ENCODE measurements at regions not wholly inside any gene's neighbourhood (a gene's known extent, or its start where the extent isn't known, plus 50 kb on each side); places are given as distances from the start of the nearest gene placed in this dataset.

DNA sequence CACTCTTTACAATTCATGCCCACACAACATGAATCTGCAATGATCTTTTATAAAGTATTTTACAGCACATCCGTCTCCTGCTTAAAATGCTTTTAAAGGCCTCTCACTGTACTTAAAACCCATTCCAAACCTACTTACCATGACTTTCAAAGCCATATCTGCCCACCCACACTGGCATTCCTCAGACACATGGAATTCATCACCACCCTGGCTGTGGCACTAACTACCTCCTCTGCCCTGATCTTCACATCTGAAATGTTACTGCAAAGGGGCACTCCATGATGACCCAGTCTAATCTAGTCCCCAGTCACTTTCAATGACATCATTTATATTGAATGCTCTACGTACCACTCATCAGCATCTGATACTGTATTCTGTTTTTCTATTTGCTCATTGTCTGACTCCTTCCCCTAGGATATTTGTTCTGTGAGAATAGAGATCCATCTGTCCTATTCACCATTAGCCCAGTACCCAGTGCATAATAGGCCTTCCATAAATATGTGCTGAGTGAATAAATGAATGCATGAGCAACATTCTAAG is 193.2 kb upstream of the KIF2A start:
- no peak for DNase-seq (ENCODE audit: low spot score)

DNA sequence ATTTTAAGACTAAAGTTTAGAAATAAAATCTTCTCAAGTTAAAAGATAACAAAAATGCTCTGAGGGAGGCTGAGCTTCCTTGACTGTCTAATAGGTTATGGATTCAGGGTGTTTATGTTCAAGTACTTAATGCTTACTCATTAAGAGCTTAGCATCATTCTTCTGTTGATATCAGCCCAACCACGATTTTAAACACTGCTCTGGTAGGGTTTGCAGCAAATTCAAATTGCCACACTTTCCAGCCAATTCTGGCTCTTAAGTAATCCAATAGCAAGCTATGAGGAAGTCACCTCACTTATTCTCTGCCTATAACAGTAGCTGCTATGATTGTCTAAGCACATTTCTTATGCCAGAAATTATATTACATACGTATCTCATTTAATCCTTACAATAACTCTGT is 191.0 kb upstream of the KIF2A start:
- no peak for DNase-seq (ENCODE audit: low spot score)

DNA sequence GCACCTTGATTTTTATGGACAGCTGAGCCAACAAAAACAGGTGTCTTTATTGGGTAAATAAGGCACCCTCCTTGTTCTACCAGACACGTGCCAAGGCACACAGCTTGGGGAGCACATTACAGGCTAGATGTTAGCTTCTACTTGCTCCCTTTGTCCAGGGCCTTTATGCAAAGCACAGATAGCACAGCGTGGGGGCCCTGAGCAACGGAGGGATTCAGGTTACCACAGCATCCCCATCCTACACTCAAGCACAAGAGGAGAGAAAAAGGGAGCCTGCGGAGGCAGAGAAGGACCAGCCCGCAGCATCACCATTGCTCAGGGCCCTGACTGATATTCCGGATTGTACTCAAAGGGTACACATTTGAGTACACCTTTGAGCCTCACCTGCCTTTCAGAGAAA is 181.7 kb upstream of the KIF2A start:
- no peak for DNase-seq (ENCODE audit: low spot score)

DNA sequence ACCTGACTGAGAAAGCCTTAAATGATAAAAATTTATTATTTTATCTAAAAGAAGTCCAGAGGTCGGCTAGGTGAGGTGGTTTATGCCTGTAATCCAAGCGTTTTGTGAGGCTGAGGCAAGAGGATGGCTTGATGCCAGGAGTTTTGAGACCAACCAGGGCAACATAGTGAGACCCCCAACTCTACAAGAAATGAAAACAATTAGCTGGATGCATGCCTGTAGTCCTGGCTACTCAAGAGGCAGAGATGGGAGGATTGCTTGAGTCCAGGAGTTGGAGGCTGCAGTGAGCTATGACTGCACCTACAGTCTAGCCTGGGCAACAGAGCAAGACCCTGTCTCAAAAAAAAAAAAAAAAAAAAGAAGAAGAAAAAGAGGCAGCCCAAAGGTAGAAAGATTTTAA is 179.9 kb upstream of the KIF2A start:
- no peak for DNase-seq (ENCODE audit: low spot score)

DNA sequence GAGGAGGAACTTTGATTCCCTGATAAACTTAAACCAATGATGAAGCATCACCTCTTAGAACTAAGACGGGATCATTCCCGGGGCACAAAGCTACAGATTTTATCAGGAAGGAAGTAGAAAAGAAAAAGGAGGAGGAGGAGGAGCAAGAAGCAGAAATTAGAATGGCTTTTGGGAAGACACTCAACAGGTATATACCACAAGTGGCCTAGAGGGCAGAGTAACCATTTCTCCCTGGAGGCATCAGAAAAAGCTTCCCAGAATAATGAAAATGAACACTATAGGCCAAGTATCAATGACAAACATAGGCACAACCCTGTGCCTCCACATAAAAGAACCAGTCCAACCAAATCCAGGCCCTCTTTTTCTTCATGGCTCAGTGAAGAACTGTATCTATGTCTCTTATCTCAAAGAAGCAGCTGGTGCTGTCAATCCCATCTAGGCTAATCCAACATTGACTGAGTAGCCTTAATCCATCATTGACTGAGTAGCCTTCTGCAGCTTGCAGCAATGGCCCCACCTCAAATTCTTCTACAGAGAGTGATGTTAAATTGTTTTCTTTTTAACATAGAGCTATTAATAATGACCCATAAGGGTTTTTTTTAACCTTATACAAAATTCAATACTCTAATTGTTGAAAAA is 178.8 kb upstream of the KIF2A start:
- no peak for DNase-seq (ENCODE audit: low spot score)

- no peak for DNase-seq (ENCODE audit: low spot score)
Measured at GRCh38 chr5:62130107-62130506, 175.9 kb upstream of the KIF2A start.

GRCh38 chr5:62132276-62132675 is 173.7 kb upstream of the KIF2A start:
- no peak for DNase-seq (ENCODE audit: low spot score)

GRCh38 chr5:62133426-62133825 is 172.6 kb upstream of the KIF2A start:
- DNase-seq (ENCODE audit: low spot score) = no peak

GRCh38 chr5:62134811-62135210 is 171.2 kb upstream of the KIF2A start:
- DNase-seq (ENCODE audit: low spot score) = no peak

DNA sequence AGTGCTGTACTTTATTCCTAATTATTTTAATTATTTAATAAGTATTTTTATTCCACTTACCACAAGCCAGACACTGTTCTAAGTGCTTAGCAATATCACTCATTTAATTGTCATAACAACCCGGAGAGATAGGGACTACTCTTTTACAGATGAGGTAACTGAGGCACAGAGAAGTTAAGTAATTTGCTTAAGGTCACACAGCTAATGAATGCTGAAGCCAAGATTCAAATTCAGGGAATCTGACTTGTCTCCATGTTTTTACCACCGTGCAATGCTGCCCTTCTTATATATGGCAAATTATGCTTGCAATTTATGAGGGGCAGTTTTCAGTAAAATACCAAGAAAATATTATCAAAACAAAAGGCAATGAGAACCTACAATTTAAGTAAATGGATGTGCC is 168.4 kb upstream of the KIF2A start:
- no peak for DNase-seq (ENCODE audit: low spot score)

DNA sequence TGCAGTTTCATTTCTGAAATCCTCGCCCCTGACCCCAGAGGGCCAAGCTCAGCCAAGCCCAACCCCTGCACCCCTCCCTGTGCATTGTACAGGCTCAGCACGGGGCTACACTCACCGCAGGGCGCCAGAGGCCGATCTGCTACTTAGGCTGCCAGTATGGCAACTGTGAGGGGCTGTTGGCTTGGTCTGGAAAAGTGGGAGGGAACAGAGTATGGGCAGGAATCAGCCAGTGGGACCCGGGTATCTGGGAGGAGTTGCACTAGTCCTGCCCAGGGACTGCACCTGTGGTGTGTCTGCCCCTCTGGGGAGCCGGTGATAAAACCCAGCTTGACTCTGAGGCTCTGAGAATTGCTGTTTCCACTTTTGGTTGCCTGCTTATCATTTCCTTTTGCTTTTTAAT is 167.4 kb upstream of the KIF2A start:
- no peak for DNase-seq (ENCODE audit: low spot score)

DNA sequence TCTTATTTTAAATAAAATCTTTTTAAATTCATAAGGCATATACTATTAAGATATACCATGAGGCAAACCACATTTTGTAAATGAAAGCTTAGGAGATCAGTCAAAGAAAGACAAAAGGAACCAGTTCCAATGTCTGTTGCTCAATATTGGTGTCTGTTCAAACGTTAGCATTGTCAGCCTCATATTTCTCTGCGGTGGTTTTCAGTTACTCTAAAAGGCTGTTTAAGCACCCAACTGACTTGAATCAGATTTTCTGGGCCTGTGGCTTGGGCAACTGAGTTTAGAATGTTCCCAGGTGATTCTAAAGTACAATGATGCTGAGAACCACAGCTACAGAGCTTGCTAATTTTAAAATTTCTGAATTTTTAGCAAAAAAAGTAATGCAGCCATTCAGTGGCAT is 166.3 kb upstream of the KIF2A start:
- DNase-seq (ENCODE audit: low spot score) = no peak

GRCh38 chr5:62142351-62142750 is 163.7 kb upstream of the KIF2A start:
- DNase-seq (ENCODE audit: low spot score) = no peak

DNA sequence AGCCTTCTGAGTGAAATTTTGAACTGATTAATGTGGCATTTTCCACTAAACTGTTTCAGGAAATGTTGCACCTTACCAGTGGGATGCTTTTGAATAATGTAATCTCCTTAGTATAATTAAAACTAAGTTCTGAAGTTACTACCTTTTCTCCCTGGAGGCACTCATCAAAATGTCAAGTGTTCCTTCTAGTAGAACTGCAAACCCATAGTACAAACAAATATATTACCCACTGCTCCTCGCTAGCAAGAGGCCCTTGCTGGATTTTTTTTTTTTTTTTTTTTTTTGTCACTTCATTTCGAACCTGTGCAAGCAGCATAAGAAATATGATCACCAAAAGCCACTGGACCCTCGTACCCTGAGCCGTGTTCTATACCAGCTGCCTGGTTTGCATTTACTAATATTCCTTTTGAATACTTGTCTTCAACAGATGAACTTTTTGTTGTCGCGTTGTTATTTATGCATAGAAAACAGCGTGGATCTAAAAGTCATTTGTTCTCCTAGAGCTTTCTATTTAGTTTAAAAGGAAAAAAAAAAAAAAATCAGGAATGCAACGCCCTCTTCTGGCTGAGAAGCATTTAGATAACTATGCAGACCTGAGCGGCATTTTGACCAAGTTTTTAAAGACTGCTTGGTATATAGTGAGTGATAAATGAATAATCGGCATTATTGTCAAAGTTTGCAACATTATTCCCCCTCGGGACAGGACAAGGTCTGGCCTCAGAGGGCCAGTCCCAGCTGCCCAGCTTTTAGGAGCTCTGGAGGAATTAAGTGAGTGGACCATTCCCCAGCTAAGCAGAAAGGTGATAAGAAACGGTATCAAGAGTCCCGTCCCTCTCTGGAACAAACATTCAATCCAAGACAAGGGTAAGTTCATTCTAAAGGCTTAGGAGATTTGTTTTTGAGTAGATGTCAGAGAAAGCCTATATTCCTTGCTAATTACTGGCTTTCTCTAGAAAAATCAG is 162.5 kb upstream of the KIF2A start:
- DNase-seq (ENCODE audit: low spot score) = no peak

GRCh38 chr5:62144401-62145022 is 161.5 kb upstream of the KIF2A start:
- DNase-seq (ENCODE audit: low spot score) = no peak

DNA sequence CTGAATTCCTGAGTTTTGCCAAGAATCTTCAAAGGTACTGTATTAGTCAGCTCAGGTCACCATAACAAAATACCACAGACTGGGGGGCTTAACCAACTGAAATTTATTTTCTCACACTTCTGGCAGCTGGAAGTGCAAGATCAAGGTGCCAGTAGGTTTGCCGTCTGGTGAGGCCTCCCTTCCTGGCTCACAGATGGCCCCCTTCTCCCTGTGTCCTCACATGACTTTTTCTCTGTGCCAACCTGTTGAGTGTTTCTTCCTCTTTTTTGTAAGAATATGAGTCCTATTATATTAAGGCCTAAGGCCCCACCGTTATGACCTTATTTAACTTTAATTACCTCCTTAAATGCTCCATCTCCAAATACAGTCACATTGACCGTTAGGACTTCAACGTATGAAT is 156.1 kb upstream of the KIF2A start:
- no peak for DNase-seq (ENCODE audit: low spot score)

DNA sequence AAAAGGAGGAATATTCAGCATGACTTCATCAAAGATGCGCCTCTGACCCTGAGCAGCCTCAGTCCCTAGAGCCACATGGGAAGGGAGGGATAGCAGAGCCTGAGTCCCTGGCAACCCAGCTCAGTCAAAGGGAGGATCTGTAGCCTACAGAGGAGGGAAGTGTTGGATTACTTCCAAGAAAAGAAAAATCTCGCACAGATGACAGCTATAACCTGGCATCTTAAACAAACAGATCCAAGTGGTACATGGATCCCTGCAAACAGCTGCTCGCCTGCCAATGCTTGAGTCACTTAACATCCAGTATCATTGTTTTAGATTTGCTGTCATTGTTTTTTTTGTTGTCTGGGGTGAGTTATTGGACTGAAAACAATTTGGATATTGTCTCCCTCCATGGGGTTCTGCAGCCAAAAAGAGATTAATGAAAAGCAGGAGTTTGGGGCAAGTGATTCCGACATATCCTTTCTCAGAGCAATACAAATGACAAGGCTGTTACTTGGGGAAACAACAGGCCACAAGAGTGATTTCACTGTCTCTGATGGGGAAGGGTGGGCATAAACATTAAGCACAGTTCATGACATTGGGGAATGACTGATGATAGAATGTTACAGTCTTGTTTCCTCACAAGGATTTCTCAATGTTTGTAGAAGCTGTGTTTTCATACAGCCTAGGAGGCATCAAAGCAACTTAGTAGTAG is 153.5 kb upstream of the KIF2A start:
- no peak for DNase-seq (ENCODE audit: low spot score)

- DNase-seq (ENCODE audit: low spot score) = no peak
Measured at GRCh38 chr5:62154758-62155157, 151.2 kb upstream of the KIF2A start.

GRCh38 chr5:62155988-62156387 is 150.0 kb upstream of the KIF2A start:
- DNase-seq (ENCODE audit: low spot score) = no peak

DNA sequence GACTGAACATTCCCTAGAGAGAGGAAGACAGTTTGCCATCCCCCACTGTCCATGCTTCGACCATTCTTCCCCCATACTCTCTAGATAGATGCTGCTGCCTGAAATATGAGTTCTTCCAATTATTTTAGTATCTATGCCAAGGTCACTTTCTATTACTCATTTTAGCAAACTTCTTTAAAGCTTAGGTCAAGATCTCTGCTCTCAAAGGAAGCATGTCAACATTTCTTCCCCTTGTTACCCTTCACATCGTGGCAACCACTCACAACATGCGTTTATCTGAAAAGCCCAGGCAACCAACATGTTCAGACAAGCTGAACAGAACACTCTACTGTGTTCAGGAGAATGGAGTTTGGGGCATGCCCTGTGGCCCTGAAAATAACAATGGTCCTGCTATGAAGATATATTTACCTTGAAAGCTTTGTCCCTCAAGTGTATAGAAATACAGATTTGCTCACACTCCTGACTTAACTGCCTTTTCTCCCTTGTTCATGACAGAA is 138.4 kb upstream of the KIF2A start:
- DNase-seq (ENCODE audit: low spot score) = no peak

DNA sequence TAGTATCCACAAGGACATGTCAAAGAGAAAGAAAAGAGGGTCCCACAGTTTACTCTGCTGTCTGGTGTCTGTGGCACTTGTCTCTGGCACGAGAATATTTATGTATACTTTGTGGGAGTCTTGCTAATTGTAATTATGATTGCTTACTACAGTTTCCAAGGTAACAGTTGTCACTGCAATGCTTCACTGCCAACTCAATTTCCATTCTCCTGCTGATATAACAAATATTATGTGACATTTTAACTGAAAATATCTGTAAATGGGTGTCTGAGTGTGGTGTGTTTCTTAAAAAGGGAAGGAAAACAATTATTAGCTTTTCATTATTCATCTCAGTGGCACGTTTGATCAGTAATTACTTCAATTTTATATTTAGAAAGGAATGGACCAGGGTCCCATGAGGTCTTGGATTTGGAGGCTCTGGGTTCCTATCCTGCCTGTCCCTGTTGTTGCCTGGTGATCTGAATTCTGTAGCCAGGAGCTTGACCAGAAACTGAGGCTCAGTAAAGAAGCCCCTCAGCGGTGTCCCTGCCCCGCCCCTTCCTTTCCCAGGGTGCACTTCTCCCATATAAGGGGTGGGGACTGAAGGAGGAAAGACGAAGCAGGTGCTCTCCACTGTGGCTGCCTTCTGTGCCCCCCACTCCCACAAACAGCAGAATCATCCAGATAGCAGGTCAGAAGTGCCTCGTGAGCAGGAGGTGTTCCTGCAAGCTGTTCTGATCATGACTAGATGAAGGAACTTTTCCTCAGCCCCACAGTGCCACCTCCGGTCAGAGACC is 137.3 kb upstream of the KIF2A start:
- DNase-seq (ENCODE audit: low spot score) = no peak
